Endothelial cell (in vitro differentiated cells): ENCODE measurements at regions not wholly inside any gene's neighbourhood (a gene's known extent, or its start where the extent isn't known, plus 50 kb on each side); places are given as distances from the start of the nearest gene placed in this dataset.

Experiments used
- DNase-seq: peaks from one replicate; pipeline ENCODE4 v3.0.0; 2021; ENCODE audit warnings: low spot score
- H3K27ac Mint-ChIP-seq: one replicate; pipeline ENCODE4 v1.8.0; 2021; ENCODE audit warnings: mixed read lengths, inconsistent platforms; ENCODE audit not compliant: unreplicated experiment
- H3K27me3 Mint-ChIP-seq: one replicate; pipeline ENCODE4 v1.8.0; 2021; ENCODE audit warnings: mild to moderate bottlenecking, moderate library complexity, mixed read lengths, inconsistent platforms; ENCODE audit not compliant: unreplicated experiment
- H3K36me3 Mint-ChIP-seq: one replicate; pipeline ENCODE4 v1.8.0; 2021; ENCODE audit warnings: mild to moderate bottlenecking, low read depth, mixed read lengths, inconsistent platforms; ENCODE audit not compliant: unreplicated experiment
- H3K4me1 Mint-ChIP-seq: one replicate; pipeline ENCODE4 v1.8.0; 2021; ENCODE audit warnings: mild to moderate bottlenecking, mixed read lengths, inconsistent platforms; ENCODE audit not compliant: unreplicated experiment
- H3K4me3 Mint-ChIP-seq: one replicate; pipeline ENCODE4 v1.8.0; 2021; ENCODE audit warnings: mild to moderate bottlenecking, mixed read lengths, inconsistent platforms; ENCODE audit not compliant: unreplicated experiment
- H3K9me3 Mint-ChIP-seq: one replicate; pipeline ENCODE4 v1.8.0; 2021; ENCODE audit warnings: mixed read lengths, inconsistent platforms; ENCODE audit not compliant: unreplicated experiment
- TF ChIP-seq, protein P1 (sequence below): fragments of 200-600 bp; sonication (generic); IDR thresholded peaks from one replicate; pipeline ENCODE4 v1.5.0; 2021; ENCODE audit warnings: antibody characterized with exemption; ENCODE audit not compliant: unreplicated experiment

DNA sequence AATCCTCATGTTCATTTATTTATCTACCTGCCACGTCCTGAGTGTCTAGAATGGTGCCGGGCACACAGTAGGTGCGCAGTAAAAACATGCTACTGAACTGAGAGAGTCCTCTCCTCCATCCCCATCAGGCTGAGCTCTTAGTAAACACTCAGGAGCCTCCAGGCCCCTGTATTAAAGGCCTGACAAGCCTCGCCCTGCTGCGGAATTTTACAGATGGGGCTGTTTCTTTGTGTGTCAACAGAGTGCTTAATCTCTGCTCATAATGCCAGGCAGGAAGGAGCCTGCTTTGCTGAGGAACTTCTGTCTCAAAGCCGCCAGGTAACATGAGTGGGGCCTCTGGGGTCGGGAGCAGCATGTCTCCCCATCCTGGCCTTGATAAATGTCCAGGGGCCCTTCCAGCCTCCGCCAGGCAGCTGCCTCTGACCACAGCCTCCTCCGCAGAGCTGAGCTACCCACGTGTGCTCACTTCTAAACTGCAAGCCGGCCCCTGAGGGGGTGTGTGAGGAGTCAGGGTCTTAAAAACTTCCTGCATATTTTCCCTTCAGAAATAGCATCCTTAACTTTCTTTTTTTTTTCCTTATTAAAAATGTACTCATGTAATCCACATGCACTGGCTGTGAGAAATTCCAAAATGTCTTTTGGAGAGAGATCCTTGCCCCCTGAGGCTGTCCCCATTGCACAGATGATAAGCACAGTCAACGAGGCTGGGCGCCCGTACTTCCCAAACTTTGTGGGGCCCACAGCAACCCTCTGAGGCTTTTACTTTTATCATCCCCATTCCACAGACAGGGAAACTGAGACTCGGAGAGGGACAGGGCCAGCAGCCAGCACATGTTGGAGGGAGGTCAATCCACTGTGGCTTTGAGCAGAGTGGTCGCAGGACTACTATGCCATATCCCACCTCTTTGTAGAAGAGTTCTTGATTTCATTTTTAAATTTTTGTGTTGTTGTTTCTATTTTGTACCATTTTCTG, 116.0 kb upstream of the NCOR2 start:
- H3K27ac Mint-ChIP-seq = no peak overlapping the region
- no peaks in the 10 kb centered on the region for H3K9me3 Mint-ChIP-seq
- H3K4me3 Mint-ChIP-seq = no peak overlapping the region
- H3K4me1 Mint-ChIP-seq = peaks cover 17% of the 10 kb centered on the region
- H3K27me3 Mint-ChIP-seq = peaks cover 2% of the 10 kb centered on the region
- DNase-seq = no peak
- no peaks in the 10 kb centered on the region for H3K36me3 Mint-ChIP-seq
- TF ChIP-seq, protein P1, sequence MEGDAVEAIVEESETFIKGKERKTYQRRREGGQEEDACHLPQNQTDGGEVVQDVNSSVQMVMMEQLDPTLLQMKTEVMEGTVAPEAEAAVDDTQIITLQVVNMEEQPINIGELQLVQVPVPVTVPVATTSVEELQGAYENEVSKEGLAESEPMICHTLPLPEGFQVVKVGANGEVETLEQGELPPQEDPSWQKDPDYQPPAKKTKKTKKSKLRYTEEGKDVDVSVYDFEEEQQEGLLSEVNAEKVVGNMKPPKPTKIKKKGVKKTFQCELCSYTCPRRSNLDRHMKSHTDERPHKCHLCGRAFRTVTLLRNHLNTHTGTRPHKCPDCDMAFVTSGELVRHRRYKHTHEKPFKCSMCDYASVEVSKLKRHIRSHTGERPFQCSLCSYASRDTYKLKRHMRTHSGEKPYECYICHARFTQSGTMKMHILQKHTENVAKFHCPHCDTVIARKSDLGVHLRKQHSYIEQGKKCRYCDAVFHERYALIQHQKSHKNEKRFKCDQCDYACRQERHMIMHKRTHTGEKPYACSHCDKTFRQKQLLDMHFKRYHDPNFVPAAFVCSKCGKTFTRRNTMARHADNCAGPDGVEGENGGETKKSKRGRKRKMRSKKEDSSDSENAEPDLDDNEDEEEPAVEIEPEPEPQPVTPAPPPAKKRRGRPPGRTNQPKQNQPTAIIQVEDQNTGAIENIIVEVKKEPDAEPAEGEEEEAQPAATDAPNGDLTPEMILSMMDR = no peak

DNA sequence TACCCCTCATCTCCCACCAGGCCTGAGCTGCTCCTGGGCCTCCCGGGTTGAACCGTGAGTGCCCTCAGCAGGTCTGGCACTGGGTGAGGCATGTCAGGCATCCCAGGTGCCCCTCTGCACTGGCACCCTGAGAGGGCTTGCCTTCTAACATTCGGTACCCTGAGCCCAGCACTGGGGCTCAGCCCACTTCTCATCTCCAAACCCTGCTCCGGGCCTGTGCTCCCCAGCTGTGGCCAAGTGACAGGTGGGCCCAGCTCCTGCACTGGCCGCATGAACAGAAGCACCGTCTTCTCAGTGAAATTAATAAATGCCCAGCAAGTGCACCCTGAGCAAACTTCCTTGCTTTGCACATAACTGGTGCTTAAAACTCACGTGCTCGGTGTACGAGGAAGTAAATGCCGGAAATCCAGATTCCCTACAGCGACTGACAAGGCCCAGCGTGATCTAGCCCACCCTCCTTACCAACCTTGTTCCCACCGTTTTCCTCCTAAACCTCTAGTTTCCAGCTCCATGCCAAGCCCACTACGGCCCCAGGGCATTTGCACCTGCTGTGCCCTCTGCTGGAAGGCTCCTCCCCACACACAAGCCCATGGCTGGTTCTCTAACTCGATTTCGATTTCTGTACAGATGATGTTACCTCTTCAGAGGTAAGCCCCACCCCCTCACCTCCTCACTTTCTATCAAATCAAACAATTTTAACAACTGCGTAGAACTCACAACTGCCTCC, 115.2 kb upstream of the NCOR2 start:
- no peak for DNase-seq
- TF ChIP-seq, protein P1 = no peak
- H3K4me1 Mint-ChIP-seq = peaks cover 8% of the 10 kb centered on the region
- peaks cover 2% of the 10 kb centered on the region for H3K27me3 Mint-ChIP-seq
- H3K36me3 Mint-ChIP-seq = no peaks in the 10 kb centered on the region
- H3K9me3 Mint-ChIP-seq = no peaks in the 10 kb centered on the region
- no peak overlapping the region for H3K27ac Mint-ChIP-seq
- no peak overlapping the region for H3K4me3 Mint-ChIP-seq

DNA sequence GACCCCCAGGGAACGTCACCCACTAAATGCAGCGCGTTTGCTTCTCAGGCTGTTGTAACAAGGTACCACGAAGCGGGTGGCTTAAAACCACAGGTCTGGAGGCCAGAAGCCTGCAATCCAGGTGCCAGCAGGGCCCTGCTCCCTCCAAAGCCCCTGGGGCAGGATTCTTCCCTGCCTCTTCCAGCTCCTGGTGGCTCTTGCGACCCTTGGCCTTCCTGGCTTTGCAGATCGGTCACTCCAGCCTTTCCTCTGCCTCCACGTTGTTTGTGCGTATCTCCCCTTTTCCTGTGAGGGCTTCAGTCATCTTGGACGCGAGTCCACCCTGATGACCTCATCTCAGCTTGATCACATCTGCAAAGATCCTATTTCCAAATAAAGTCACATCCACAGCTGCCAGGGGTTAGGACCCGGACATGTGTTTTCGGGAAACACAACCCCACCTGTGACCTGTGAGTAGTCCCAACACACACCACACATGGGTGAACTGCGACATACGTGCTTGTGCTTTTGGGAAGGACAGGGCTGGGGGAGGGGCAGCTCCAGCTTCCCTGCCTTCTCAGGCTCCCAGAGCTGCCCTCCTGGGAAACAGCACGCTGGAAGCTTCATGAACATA, 114.5 kb upstream of the NCOR2 start:
- no peak for DNase-seq
- Mint-ChIP-seq H3K36me3 (no peaks in the 10 kb centered on the region), H3K4me3 (no peak overlapping the region), H3K4me1 (peaks cover 4% of the 10 kb centered on the region), H3K27ac (no peak overlapping the region), H3K27me3 (peaks cover under 1% of the 10 kb centered on the region), H3K9me3 (no peaks in the 10 kb centered on the region)
- TF ChIP-seq, protein P1 = no peak

DNA sequence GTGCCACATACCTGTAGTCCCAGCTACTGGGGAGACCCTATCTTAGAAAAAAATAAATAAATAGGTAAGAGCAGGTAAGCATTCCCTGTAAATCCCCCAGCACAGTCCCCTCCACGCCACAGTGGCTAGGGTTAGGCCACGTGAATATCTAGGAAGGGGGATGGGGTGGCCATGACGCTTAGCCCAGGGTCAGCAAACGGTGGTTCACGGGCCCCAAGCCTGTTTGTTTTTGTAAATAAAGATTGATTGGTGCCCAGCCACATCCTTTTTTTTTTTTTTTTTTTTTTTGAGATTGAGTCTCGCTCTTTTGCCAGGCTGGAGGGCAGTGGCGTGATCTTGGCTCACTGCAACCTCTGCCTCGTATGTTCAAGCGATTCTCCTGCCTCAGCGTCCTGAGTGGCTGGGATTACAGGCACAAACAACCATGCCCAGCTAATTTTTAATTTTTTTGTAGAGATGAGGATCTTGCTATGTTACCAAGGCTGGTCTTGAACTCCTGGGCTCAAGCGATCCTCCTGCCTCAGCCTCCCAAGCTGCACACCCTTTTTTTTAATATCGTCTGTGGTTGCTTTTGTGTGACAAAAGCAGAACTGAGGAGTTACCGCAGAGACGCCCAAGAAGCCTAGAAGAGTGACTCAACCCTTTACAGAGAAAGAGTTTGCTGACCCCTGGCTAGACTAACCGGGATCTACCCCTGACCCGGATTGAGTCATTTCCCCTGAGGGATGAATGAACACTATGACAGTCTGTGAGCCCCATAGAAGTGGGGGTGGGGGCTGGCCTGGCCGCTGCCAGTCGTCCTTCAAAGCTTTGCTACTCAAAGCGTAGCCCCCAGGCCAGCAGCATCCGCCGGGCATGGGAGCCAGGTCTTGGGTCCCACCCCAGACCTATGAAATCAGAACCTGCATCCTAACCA, 113.7 kb upstream of the NCOR2 start:
- peaks cover 6% of the 10 kb centered on the region for H3K27me3 Mint-ChIP-seq
- H3K4me3 Mint-ChIP-seq = no peak overlapping the region
- TF ChIP-seq, protein P1 = no peak
- DNase-seq = no peak
- H3K4me1 Mint-ChIP-seq = peaks cover 11% of the 10 kb centered on the region
- no peaks in the 10 kb centered on the region for H3K9me3 Mint-ChIP-seq
- peaks cover 3% of the 10 kb centered on the region for H3K36me3 Mint-ChIP-seq
- no peak overlapping the region for H3K27ac Mint-ChIP-seq
